MM.1S (cell line): ENCODE measurements at regions not wholly inside any gene's neighbourhood (a gene's known extent, or its start where the extent isn't known, plus 50 kb on each side); places are given as distances from the start of the nearest gene placed in this dataset.

Experiments used
- DNase-seq: peaks from one replicate; pipeline ENCODE4 v3.0.0-alpha.2; 2015
- H2AFZ ChIP-seq: fragments of 300-600 bp; sonication (generic); 2 replicates; pipeline ENCODE4 v1.6.0; 2016; ENCODE audit warnings: antibody characterized with exemption, low read length
- H3F3A ChIP-seq: fragments of 300-600 bp; sonication (generic); 2 replicates; pipeline ENCODE4 v1.6.1; 2016; ENCODE audit warnings: mild to moderate bottlenecking, antibody characterized with exemption, low read length, moderate library complexity, mixed read lengths; ENCODE audit not compliant: insufficient read depth
- H3K27ac ChIP-seq: fragments of 300-600 bp; sonication (generic); 2 replicates; pipeline ENCODE4 v1.5.1; 2016; ENCODE audit warnings: mild to moderate bottlenecking, low read length
- H3K27me3 ChIP-seq: fragments of 300-600 bp; sonication (generic); replicated peaks from 2 replicates; pipeline ENCODE4 v1.6.0; 2016; ENCODE audit warnings: low read length; ENCODE audit not compliant: insufficient read depth
- H3K36me3 ChIP-seq: fragments of 300-600 bp; sonication (generic); replicated peaks from 2 replicates; pipeline ENCODE4 v1.6.1; 2016; ENCODE audit warnings: mild to moderate bottlenecking, low read length, mixed read lengths; ENCODE audit not compliant: insufficient read depth
- H3K4me1 ChIP-seq: fragments of 300-600 bp; sonication (generic); 2 replicates; pipeline ENCODE4 v1.6.1; 2016; ENCODE audit warnings: low read length, mixed read lengths
- H3K4me2 ChIP-seq: fragments of 300-600 bp; sonication (generic); 2 replicates; pipeline ENCODE4 v1.6.0; 2016; ENCODE audit warnings: low read depth, low read length
- H3K4me3 ChIP-seq: fragments of 300-600 bp; sonication (generic); 2 replicates; pipeline ENCODE4 v1.5.1; 2016; ENCODE audit warnings: low read length, mixed read lengths
- H3K79me2 ChIP-seq: fragments of 300-600 bp; sonication (generic); 2 replicates; pipeline ENCODE4 v1.6.1; 2016; ENCODE audit warnings: mixed run types, low read length, mixed read lengths
- H3K9ac ChIP-seq: fragments of 300-600 bp; sonication (generic); 2 replicates; pipeline ENCODE4 v1.6.1; 2016; ENCODE audit warnings: low read length, mixed read lengths
- H3K9me2 ChIP-seq: fragments of 300-600 bp; sonication (generic); replicated peaks from 2 replicates; pipeline ENCODE4 v1.6.1; 2016; ENCODE audit warnings: mild to moderate bottlenecking, low read length, mixed read lengths; ENCODE audit not compliant: insufficient read depth
- H3K9me3 ChIP-seq: fragments of 300-600 bp; sonication (generic); replicated peaks from 2 replicates; pipeline ENCODE4 v1.6.1; 2016; ENCODE audit warnings: mild to moderate bottlenecking, low read length, mixed read lengths; ENCODE audit not compliant: insufficient read depth
- H4K20me1 ChIP-seq: fragments of 300-600 bp; sonication (generic); 2 replicates; pipeline ENCODE4 v1.6.1; 2016; ENCODE audit warnings: mild to moderate bottlenecking, low read length, moderate library complexity, mixed read lengths; ENCODE audit not compliant: insufficient read depth
- EZH2 ChIP-seq: fragments of 300-600 bp; sonication (generic); optimal IDR thresholded peaks from 2 replicates; pipeline ENCODE3; 2017; ENCODE audit warnings: low read depth, mild to moderate bottlenecking, antibody characterized with exemption, low read length, mixed read lengths
- EZH2phosphoT487 ChIP-seq: fragments of 300-600 bp; sonication (generic); IDR thresholded peaks from 2 replicates; pipeline ENCODE4 v1.6.1; 2018; ENCODE audit warnings: antibody characterized with exemption, low read length
- TF ChIP-seq, protein P1 (sequence below): fragments of 300-600 bp; sonication (generic); IDR thresholded peaks from 2 replicates; pipeline ENCODE4 v1.5.1; 2016; ENCODE audit warnings: antibody characterized with exemption, low read length, mixed read lengths

GRCh38 chr7:148478551-148478950, 112.0 kb upstream of the C7orf33 start:
- Histone ChIP-seq H3K9me3 (no peaks in the 10 kb centered on the region), H3K4me3 (no peak overlapping the region), H3K36me3 (no peaks in the 10 kb centered on the region), H3K4me1 (no peaks in the 10 kb centered on the region), H3K79me2 (no peaks in the 10 kb centered on the region), H2AFZ (no peak overlapping the region), H3K4me2 (no peak overlapping the region), H3K9me2 (no peaks in the 10 kb centered on the region), H3K27ac (no peak overlapping the region), H3K27me3 (no peaks in the 10 kb centered on the region), H4K20me1 (no peaks in the 10 kb centered on the region), H3F3A (no peaks in the 10 kb centered on the region), H3K9ac (no peak overlapping the region)
- no peak for TF ChIP-seq EZH2phosphoT487
- TF ChIP-seq, protein P1, sequence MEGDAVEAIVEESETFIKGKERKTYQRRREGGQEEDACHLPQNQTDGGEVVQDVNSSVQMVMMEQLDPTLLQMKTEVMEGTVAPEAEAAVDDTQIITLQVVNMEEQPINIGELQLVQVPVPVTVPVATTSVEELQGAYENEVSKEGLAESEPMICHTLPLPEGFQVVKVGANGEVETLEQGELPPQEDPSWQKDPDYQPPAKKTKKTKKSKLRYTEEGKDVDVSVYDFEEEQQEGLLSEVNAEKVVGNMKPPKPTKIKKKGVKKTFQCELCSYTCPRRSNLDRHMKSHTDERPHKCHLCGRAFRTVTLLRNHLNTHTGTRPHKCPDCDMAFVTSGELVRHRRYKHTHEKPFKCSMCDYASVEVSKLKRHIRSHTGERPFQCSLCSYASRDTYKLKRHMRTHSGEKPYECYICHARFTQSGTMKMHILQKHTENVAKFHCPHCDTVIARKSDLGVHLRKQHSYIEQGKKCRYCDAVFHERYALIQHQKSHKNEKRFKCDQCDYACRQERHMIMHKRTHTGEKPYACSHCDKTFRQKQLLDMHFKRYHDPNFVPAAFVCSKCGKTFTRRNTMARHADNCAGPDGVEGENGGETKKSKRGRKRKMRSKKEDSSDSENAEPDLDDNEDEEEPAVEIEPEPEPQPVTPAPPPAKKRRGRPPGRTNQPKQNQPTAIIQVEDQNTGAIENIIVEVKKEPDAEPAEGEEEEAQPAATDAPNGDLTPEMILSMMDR: no peak
- TF ChIP-seq EZH2: no peak
- no peak for DNase-seq

DNA sequence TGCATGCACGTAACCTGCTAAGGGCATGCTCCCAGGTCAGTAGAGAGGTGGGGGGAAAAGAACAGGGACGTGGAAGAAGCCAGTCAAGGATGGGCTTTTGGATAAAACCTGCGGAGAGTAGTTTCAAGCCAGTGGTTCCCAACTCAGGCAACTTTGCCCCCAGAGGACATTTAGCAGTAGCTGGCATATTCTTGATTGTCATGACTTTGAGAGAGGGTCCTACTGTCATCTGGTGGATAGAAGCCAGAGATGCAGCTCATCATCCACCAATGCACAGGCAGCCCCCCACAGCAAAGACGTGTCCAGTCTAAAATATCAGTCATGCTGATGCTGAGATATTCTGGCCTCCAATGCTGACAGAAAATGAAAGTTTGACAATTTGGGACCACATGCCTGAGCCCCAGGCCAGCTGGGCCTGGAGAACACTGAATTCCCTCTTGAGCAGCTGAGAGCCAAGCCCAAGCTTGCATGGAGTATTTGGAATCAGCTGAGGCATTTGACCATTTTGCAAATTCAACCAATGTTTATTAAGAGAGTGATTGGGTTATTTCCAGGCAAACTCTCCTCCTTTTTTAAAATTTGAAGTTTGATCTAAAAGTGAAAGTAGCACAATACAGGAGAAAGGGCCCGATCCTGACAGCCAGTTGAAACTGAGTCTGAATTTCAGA, 110.0 kb upstream of the C7orf33 start:
- Histone ChIP-seq H3K27ac (no peak overlapping the region), H3K27me3 (no peaks in the 10 kb centered on the region), H3K4me3 (no peak overlapping the region), H3K9ac (no peak overlapping the region), H3K9me2 (no peaks in the 10 kb centered on the region), H3K4me1 (no peaks in the 10 kb centered on the region), H3K79me2 (no peaks in the 10 kb centered on the region), H3F3A (no peaks in the 10 kb centered on the region), H4K20me1 (no peaks in the 10 kb centered on the region), H3K4me2 (no peak overlapping the region), H2AFZ (no peak overlapping the region), H3K9me3 (no peaks in the 10 kb centered on the region), H3K36me3 (no peaks in the 10 kb centered on the region)
- DNase-seq: no peak
- TF ChIP-seq EZH2phosphoT487: no peak
- TF ChIP-seq EZH2: no peak
- TF ChIP-seq, protein P1: no peak

GRCh38 chr7:148481147-148481526, 109.4 kb upstream of the C7orf33 start:
- no peak overlapping the region for H3K9ac ChIP-seq
- no peaks in the 10 kb centered on the region for H3K9me3 ChIP-seq
- no peaks in the 10 kb centered on the region for H3F3A ChIP-seq
- no peaks in the 10 kb centered on the region for H3K36me3 ChIP-seq
- no peak overlapping the region for H3K4me2 ChIP-seq
- H3K4me1 ChIP-seq: no peaks in the 10 kb centered on the region
- H3K9me2 ChIP-seq: no peaks in the 10 kb centered on the region
- H3K79me2 ChIP-seq: no peaks in the 10 kb centered on the region
- no peak overlapping the region for H2AFZ ChIP-seq
- H3K27ac ChIP-seq: no peak overlapping the region
- DNase-seq: no peak
- H3K27me3 ChIP-seq: no peaks in the 10 kb centered on the region
- H4K20me1 ChIP-seq: no peaks in the 10 kb centered on the region
- TF ChIP-seq EZH2 (no peak), EZH2phosphoT487 (no peak)
- TF ChIP-seq, protein P1: no peak
- no peak overlapping the region for H3K4me3 ChIP-seq
